ENCODE measurements at regions not wholly inside any gene's neighbourhood (a gene's known extent, or its start where the extent isn't known, plus 50 kb on each side); places are given as distances from the start of the nearest gene placed in this dataset.
A peak's percentile ranks its signal among the peaks of the same experiment; 100 is the strongest.

GRCh38 chr5:112625246-112625645 lies 112.4 kb upstream of the APC start:
- no peak for DNase-seq (ENCODE audit: low read depth)

GRCh38 chr5:112625689-112626438 lies 111.8 kb upstream of the APC start:
- DNase-seq (ENCODE audit: low read depth), result no peak

GRCh38 chr5:112626715-112627114 lies 111.0 kb upstream of the APC start:
- no peak for DNase-seq (ENCODE audit: low read depth)

- DNase-seq (ENCODE audit: low read depth), result no peak
These were observed 109.3 kb upstream of the APC start for GRCh38 chr5:112628214-112628980.

GRCh38 chr5:112630246-112631009 lies 107.3 kb upstream of the APC start:
- peak; percentile 43 for DNase-seq (ENCODE audit: low read depth)

- no peak for DNase-seq (ENCODE audit: low read depth)
These were observed 103.5 kb upstream of the APC start for GRCh38 chr5:112634166-112634565.

- no peak for DNase-seq (ENCODE audit: low read depth)
These were observed 102.9 kb upstream of the APC start for GRCh38 chr5:112634796-112635195.

GRCh38 chr5:112635276-112635675 lies 102.4 kb upstream of the APC start:
- no peak for DNase-seq (ENCODE audit: low read depth)

GRCh38 chr5:112635771-112636731 lies 101.6 kb upstream of the APC start:
- no peak for DNase-seq (ENCODE audit: low read depth)

GRCh38 chr5:112636751-112637150 lies 100.9 kb upstream of the APC start:
- DNase-seq (ENCODE audit: low read depth), result no peak

- no peak for DNase-seq (ENCODE audit: low read depth)
These were observed 100.3 kb upstream of the APC start for GRCh38 chr5:112637343-112637742.

GRCh38 chr5:112640546-112640945 lies 97.1 kb upstream of the APC start:
- no peak for DNase-seq (ENCODE audit: low read depth)

- DNase-seq (ENCODE audit: low read depth), result no peak
These were observed 96.1 kb upstream of the APC start for GRCh38 chr5:112641515-112642110.

GRCh38 chr5:112642885-112643284 lies 94.8 kb upstream of the APC start:
- DNase-seq (ENCODE audit: low read depth), result no peak

- no peak for DNase-seq (ENCODE audit: low read depth)
These were observed 94.2 kb upstream of the APC start for GRCh38 chr5:112643339-112643971.

- DNase-seq (ENCODE audit: low read depth), result no peak
These were observed 91.3 kb upstream of the APC start for GRCh38 chr5:112646139-112646936.

GRCh38 chr5:112647428-112647827 lies 90.3 kb upstream of the APC start:
- no peak for DNase-seq (ENCODE audit: low read depth)

- no peak for DNase-seq (ENCODE audit: low read depth)
These were observed 89.4 kb upstream of the APC start for GRCh38 chr5:112648264-112648663.

GRCh38 chr5:112649882-112650281 lies 87.8 kb upstream of the APC start:
- DNase-seq (ENCODE audit: low read depth), result no peak
